GM12891 (cell line): ENCODE measurements at regions not wholly inside any gene's neighbourhood (a gene's known extent, or its start where the extent isn't known, plus 50 kb on each side); places are given as distances from the start of the nearest gene placed in this dataset.
"Not testable (repeated sequence)": the region's sequence is repeated elsewhere in the genome, so short reads cannot be mapped to it uniquely, and the experiment has no call there.

Experiments
- DNase-seq: peaks from one replicate; pipeline ENCODE4 v3.0.0; 2011; ENCODE audit warnings: low spot score; ENCODE audit not compliant: insufficient read length
- FAIRE-seq: peaks from 2 replicates; lab custom pipeline; 2011; peaks lifted over from hg19 to GRCh38; lab: Jason Lieb, UNC
- PAX5 ChIP-seq: IDR thresholded peaks from 2 replicates; pipeline ENCODE4 v1.6.1; 2011; ENCODE audit warnings: low read length, moderate library complexity, mild to moderate bottlenecking; ENCODE audit not compliant: insufficient read depth, severe bottlenecking
- POLR2A ChIP-seq: IDR thresholded peaks from 2 replicates; pipeline ENCODE4 v1.6.1; 2011; ENCODE audit warnings: low read depth, low read length, control low read depth
- POLR2AphosphoS5 ChIP-seq: IDR thresholded peaks from 2 replicates; pipeline ENCODE4 v1.6.1; 2011; ENCODE audit warnings: low read depth, low read length, control low read depth
- POU2F2 ChIP-seq: IDR thresholded peaks from 2 replicates; pipeline ENCODE4 v1.6.1; 2011; ENCODE audit warnings: low read depth, mild to moderate bottlenecking, control low read depth, low read length, moderate library complexity
- SPI1 ChIP-seq: IDR thresholded peaks from 2 replicates; pipeline ENCODE4 v1.6.1; 2011; ENCODE audit warnings: low read depth, low read length, control low read depth
- TAF1 ChIP-seq: IDR thresholded peaks from 2 replicates; pipeline ENCODE4 v1.6.1; 2011; ENCODE audit warnings: low read depth, low read length, control low read depth

- TF ChIP-seq POLR2A (no peak), POU2F2 (no peak), SPI1 (no peak), POLR2AphosphoS5 (no peak), TAF1 (no peak), PAX5 (no peak)
- FAIRE-seq, result no peak
- no peak for DNase-seq
Measured at GRCh38 chr10:114708084-114708483, 50.0 kb upstream of the ABLIM1 start.

DNA sequence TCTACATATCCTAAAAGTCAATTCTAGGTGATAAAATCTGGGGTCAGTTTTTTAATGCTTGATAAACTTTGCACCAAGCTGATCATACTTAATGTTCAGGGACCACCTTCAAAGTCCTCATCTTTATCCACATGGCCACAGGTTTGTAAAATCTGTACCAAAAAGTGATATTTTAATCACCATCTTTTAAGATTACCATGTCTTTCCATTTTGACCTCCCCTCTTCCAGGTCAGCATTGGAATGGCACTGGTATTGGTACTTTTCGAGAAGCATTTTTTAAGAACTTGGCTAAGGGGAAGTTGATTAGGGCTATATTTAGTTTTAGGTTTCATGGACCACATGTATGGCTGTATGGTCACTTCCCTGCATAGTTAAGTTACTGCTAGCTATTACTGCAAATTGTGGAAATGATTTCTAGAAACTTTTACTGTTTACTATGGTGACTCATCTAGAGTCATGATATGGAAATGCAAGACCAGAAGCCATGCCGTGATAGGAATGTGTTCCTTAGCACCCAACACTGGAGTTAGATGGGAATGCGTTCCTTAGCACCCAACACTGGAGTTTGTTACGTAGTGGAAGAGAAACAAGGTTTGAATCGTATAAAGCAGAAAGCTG is 50.8 kb upstream of the ABLIM1 start:
- TF ChIP-seq POLR2AphosphoS5, result no peak
- FAIRE-seq, result no peak
- DNase-seq, result no peak

GRCh38 chr10:114709984-114710383 is 51.9 kb upstream of the ABLIM1 start:
- DNase-seq (no peak), FAIRE-seq (no peak)
- TF ChIP-seq POLR2AphosphoS5 (no peak), POU2F2 (no peak), PAX5 (no peak)

- no peak for DNase-seq
- no peak for FAIRE-seq
- TF ChIP-seq POLR2A (no peak), POLR2AphosphoS5 (no peak), POU2F2 (no peak), PAX5 (no peak), TAF1 (no peak), SPI1 (no peak)
Measured at GRCh38 chr10:114711176-114711868, 53.2 kb upstream of the ABLIM1 start.

- DNase-seq (no peak), FAIRE-seq (no peak)
- no peak for TF ChIP-seq POLR2AphosphoS5
- no peak for TF ChIP-seq POLR2A
- no peak for TF ChIP-seq SPI1
- TF ChIP-seq POU2F2, result no peak
- no peak for TF ChIP-seq TAF1
- no peak for TF ChIP-seq PAX5
Measured at GRCh38 chr10:114711869-114712250, 53.8 kb upstream of the ABLIM1 start.

DNA sequence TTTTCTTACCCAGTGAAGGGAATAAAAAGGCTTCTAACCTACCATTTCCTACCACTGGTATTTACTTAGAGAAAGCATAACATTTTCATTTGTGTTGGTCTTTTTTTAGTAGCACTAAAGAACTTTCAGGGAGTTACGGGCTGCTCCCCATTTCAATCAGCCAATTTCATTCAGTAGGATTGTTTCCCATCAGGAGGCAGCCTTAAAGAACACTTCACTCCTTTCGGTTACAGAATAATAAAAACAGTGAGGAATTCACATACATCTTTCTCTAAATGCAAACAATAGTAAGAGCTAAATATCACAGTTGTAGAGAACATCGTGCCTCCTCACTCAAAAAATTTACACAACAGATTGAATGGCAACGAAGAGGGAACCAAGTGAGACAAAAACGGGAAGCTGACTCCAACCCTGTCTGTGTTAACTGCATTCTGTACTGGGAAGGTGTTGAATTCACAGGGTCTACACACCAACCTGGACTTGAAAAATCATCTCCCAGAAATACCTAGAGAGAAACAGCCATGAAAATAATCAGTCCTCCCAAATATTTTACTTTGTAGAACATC is 55.5 kb upstream of the ABLIM1 start:
- DNase-seq (no peak), FAIRE-seq (no peak)
- TF ChIP-seq TAF1, result no peak
- no peak for TF ChIP-seq POU2F2
- no peak for TF ChIP-seq POLR2AphosphoS5
- no peak for TF ChIP-seq POLR2A
- no peak for TF ChIP-seq PAX5
- TF ChIP-seq SPI1, result no peak

DNA sequence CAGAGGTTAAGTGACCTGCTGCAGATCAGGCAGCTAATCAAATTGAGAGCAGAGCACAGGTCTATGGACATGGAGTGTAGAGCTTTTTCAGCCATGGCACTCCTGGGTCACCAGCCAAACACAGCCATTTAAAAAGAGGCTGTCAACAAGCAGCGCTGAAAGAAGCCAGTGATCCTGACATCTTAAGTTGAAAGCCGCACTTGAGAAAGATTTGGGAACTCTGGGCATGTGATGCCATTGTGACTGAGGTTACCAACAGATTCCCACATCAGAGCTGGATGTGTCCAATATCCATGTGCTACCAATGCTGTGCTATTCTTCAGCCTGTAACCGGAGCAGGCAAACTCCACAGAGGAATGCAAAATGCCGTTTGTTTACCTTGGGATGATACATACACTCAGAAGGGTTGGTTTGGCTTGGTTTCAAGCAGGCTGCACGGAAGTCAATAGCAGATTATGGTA is 56.2 kb upstream of the ABLIM1 start:
- DNase-seq, result no peak
- TF ChIP-seq POLR2A, result no peak
- no peak for TF ChIP-seq POLR2AphosphoS5
- no peak for TF ChIP-seq SPI1
- TF ChIP-seq PAX5, result no peak
- no peak for FAIRE-seq

DNA sequence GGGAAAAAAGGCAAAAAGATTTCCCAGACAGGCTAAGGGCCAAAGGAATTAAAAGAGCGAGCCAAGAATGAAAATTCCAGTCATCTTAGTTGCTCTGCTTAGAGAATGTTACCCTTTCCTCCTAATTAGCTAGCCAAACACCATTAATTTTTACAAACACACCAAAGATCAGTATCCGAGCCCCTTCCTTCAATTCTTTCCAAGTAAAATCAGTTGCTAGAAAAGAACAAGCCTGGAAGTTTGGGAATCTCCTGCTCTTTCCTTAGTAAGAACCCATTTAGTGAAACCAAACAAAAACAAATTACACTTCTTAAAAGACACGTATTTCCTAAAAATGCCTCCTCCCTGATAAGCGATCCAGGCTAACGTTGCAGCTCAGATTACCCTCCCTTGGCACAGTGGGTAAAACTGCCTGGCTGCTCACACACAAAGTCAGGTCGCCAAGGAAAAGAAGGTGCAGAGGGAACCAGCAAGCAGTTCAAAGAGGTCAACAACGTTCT is 57.1 kb upstream of the ABLIM1 start:
- TF ChIP-seq POLR2AphosphoS5, result no peak
- TF ChIP-seq POU2F2, result no peak
- TF ChIP-seq POLR2A, result no peak
- no peak for TF ChIP-seq SPI1
- TF ChIP-seq TAF1, result no peak
- FAIRE-seq, result no peak
- DNase-seq, result no peak

- no peak for DNase-seq
- TF ChIP-seq TAF1, result no peak
- no peak for TF ChIP-seq POLR2AphosphoS5
- no peak for TF ChIP-seq SPI1
- no peak for TF ChIP-seq PAX5
- no peak for TF ChIP-seq POLR2A
- TF ChIP-seq POU2F2, result no peak
- FAIRE-seq, result no peak
Measured at GRCh38 chr10:114716811-114717404, 58.8 kb upstream of the ABLIM1 start.

- not testable (repeated sequence) for FAIRE-seq, DNase-seq
Measured at GRCh38 chr10:114717881-114718280, 59.8 kb upstream of the ABLIM1 start.
